GM18867 (cell line): ENCODE measurements at regions not wholly inside any gene's neighbourhood (a gene's known extent, or its start where the extent isn't known, plus 50 kb on each side); places are given as distances from the start of the nearest gene placed in this dataset.

Experiments
- ATAC-seq: cut with Tn5 transposase; IDR thresholded peaks from one replicate; pipeline ENCODE4 v1.9.1; 2021; ENCODE audit warnings: mild to moderate bottlenecking, moderate library complexity; ENCODE audit not compliant: unreplicated experiment

DNA sequence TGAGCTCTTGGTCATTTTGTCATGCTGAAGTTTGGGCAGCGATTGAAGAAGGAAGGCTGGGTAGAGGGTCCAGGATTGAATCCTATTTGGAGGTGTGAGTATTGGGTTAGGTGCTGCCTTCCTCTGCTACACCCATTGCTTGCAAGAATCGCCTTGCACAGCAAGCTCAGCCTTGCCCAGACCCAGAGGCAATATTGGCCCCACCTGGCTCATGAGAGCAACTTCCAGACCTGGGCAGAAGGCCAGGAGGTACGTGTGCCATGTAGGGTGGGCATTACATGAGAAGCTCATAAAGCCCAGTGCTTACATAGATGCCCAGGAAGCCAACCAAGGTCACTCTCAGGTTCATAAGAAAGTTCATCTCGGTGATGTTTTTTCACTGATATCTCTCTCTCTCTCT, 718.0 kb downstream of the EFNB2 start:
- ATAC-seq: no peak

DNA sequence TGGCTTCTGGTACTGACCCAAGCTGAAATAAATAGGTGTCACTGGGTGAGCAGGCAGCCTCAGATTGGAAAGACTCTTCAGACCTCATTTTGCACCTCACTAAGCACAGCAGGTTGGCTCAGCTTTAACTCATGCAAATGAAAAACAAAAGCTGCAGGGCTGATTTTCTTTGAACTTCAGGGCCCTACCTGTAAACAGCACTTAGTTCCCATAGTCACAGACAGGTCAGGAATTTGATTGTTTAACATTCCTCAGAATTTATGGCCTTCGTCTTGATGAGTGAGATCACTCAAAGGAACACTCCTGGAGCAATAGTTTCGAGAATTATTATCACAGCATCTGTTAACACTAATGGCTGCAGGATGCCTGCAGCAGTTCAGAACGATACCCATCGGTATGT, 718.5 kb downstream of the EFNB2 start:
- no peak for ATAC-seq

DNA sequence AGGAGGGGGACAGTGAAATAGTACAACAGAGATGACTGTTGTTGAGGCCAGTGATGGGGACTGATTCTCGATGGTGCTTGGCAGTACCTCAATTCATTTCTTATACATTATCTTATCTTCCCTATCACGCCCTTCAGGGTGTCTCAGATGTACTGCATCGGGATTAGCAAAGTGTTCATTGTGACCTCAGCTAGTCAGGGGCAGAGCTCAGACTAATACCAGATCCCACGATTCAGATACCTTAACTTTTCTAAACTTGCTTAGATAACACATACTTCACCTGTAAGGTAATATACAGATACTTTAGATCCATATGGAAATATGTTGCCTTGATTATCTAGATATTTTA, 720.6 kb downstream of the EFNB2 start:
- ATAC-seq: no peak

DNA sequence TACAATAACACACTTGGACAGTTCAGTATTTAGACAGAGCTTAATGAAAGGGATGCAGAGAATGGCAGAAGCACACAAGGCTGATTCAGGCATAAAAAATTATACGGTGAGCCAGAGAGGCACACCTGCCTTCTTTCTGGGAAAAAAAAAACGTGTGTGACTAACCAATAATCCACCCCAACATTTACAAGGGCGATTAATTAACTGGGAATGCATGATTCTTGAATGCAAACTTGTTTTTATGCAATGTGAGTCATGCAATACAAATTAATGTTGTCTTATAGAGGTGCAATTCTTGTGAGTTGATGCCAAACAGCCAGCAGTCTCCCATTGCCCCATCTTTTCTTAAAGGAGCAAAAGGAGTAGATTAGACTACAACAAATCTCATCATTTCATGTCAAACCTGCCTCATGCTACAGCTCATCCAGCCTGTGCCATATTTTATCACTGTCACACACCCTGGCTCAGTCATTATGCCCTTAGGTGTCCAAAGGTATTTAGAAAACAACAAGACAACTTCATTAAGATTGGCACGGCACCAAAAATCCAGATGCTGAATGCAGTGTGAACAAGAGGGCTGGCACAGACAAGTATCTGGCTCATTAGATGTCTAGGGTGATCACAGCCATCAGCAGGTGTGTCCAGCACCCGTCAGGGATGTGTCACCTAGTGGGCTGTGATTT, 721.1 kb downstream of the EFNB2 start:
- no peak for ATAC-seq

DNA sequence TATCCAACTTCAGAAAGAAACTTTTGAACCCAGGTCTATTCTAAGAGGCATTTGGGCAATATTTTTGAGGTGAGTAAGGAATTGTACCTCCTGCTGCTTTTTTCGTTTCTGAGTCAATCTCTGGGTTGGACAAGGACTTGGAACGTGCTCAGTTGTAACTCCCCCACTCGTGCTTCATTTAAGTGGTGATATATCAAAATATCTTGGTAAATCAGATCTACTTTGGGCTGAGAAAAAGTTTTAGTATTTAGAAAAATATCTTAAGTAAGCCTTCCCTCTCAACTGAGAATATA, 728.9 kb downstream of the EFNB2 start:
- no peak for ATAC-seq

DNA sequence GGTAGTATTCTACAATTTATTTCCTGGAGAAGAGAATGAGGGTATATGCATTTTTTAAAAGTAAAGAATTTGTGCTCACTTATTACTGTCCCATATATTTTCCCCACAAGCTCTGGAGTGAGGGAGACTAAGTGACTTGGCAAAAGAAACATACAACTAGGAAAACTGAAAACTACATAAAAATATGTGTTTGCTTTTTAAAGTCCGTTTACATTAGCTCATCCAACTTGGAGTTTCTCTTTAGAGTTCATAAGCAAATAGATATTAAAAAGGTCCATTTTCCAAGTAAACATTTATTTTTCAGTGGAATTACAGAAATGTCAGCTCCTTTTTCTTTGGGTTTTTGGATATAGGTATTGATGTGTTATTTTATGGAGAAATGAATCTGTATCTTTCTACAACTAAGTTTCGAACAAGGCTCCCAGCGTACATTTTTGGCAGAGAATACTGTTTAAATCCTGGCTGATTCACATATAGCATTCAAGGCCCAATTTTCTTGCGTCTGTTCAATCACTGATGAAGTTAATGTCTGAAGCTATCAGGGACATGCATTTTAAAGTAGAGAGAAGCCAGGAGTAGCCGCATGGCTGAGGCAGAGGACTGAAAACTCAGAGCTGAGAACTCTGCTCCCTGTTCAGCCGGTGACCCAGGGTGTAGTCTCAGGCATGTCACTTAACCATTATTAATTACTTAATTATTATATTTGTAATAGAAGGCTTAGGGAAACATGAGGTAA, 729.4 kb downstream of the EFNB2 start:
- ATAC-seq: no peak

DNA sequence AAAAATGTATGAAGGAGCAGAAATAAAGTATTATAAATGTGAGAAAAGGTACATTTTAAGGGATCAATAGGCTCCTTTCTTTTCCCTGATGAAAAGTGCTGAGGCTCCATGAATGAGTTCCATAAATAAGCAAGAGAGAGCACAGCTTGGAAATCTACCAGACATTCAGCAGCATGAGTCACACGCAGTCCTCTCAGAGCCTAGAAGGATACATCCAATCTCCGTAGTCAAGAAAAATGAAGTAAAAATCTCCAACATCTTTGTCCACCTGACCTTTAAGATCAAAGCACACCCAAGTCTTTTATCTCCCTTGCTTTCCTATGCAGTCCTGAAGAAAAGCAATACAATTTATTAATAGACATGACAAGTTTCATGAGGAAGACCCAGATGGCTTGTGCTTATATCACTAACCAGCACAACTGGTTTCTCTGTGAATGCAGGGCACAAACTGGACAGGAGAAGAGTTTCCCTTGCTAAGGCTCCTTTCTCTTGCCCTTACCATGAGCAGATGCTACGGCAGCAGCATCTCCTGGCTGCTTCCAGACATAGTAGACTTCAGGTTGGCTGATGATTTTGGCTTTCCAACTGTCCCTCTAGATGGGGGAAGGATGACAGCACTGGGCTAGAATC, 730.8 kb downstream of the EFNB2 start:
- no peak for ATAC-seq

DNA sequence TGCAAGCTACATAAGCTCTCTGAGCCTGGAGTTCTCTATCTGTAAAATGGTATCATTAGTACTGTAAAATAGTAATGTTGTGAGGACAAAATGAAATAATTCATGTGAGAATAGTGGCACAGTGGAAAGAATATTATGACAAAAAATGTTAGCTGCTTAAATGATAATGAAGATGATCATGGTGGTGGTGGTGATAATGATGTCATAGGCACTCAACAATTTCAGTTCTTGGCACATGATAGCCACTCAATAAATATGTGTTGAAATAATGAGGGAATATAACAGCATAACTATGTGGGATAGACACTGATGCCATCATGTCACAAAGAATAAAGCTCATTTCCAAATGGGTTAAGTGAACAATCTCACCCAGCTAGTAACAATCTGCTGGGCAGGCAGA, 736.3 kb downstream of the EFNB2 start:
- ATAC-seq: no peak

DNA sequence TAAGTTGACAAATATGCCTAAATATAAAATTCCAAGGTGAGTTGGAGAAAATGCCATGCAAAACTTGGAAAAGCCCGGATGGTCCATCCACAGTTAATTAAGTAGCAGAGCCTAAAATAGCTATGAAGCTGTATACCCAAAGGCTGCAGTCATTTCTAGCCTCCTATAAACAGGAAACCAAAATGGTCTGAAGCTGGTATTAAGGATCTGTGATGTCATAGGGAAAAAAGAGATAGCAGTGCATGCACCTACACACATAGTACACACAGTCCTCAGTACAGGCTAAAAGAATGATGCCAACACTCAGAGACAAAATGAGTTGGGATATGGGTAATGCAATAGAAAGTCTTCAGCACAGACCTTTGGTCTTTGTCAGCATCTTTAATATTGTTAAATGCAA, 736.9 kb downstream of the EFNB2 start:
- ATAC-seq: no peak

DNA sequence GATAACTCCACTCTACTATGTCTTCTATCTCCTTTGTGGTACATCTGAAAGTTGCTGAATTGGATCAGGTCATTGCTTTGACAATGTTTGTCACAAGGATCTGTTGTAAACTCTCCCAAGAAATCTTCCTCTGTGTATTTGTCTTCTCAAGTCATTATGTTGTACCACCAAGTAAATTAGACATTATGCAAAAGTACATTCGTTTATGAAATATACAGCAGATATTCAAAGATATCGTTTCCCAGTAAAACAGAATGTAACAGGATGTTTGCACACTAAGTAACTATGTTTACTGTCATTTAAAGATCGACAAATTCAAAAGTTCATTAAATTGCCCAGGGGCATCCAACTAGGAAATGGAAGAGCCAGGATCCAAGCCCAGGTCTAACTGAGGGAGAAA, 739.4 kb downstream of the EFNB2 start:
- no peak for ATAC-seq

DNA sequence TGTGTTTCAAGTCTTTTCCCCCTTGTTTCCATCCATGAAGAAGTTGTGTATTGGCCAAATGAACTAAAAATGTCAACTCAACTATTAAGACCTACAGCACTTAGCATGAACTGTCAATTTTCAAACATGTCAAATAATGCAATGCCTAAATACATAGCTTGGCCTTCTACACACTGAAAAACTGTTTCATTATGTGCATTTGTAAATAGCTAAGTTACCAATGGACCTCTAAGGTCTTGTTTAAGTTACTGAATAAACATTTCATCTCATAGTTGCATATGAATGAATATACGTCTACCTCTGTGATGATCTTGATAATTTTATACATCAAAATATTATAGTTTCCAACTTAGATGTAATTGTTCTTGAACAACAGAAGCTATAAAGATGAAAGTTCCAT, 744.5 kb downstream of the EFNB2 start:
- ATAC-seq: no peak

DNA sequence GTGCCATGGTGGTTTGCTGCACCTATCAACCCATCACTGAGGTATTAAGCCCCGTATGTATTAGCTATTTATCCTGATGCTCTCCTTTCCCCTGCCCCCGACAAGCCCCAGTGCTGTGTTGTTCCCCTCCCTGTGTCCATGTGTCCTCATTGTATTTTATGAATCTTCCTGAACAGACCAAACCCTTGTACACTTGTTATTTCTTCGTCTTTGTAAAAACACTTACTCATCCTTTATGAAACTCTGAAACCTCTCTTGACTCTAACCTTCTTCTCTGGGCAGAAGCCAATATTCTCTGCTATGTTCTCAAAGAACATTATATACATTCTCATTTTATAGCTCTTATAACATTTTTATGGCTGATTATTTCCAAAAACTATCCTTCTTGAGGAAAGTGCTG, 746.9 kb downstream of the EFNB2 start:
- no peak for ATAC-seq

DNA sequence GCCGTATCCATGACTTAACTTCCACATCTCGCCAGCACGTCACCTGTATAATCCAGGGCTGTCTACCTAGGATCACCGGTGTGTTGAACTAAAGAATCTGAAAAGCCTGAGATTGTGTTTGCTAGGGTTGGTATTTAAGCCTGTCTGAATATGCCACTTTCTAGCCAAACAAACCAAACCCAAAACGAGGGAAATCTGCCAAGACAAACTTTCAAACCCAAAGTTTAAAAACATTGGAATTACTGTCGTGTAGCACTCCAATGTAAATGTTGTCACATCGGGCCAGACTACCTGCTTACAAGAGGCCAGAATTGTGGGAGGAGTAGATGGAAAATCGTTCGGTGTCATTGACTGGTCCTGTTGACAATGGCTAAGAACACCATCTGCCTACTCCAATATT, 747.8 kb downstream of the EFNB2 start:
- no peak for ATAC-seq

DNA sequence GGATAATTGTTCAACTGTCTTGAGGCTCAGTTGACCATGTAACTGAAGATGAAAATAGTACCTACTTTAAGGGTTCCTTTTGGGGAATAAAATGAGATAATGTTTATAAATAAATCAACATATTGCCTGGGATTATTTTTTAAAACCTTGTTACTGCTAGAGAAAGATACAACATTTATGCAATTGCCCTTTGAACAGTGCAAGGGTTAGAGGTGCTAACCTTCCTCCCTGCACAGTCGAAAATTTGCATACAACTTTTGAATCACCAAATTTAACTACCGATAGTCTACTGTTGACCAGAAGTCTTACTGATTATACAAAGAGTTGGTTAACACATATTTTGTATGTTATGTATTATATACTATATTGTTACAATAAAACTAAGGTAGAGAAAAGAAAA, 750.0 kb downstream of the EFNB2 start:
- ATAC-seq: no peak

DNA sequence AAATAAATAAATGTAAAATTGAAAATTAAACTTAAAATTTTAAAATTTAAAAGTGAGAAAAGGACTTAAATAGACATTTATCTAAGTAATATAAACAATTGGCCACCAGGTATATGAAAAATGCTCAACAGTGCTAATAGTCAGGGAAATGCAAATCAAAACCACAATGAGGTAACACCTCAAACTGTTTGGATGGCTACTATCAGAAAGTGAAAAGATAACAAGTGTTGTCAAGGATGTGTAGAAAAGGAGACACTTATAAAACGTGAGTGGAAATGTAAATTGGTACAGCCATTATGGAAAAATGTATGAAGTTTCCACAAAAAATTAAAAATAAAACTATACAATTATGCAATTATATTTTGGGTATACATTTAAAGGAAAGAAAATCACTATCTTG, 752.2 kb downstream of the EFNB2 start:
- no peak for ATAC-seq

DNA sequence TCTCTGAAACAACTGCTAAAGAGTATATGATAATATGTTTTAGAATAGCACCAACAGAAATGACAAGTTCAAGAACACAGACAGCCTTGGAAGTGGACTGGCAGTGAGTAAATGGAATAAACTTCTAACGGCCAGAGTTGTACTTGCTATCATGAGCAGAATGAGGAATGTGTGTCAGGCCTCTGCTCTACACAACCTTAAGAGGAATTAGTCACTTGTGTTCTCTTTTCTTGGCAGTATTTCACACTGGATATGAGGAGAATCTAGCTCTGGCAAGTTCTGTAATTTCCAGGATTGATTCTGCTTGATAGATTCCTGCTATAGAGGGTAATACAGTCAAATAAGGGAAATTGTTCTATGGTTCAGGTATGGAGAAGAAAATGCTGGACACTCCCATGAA, 757.3 kb downstream of the EFNB2 start:
- no peak for ATAC-seq

DNA sequence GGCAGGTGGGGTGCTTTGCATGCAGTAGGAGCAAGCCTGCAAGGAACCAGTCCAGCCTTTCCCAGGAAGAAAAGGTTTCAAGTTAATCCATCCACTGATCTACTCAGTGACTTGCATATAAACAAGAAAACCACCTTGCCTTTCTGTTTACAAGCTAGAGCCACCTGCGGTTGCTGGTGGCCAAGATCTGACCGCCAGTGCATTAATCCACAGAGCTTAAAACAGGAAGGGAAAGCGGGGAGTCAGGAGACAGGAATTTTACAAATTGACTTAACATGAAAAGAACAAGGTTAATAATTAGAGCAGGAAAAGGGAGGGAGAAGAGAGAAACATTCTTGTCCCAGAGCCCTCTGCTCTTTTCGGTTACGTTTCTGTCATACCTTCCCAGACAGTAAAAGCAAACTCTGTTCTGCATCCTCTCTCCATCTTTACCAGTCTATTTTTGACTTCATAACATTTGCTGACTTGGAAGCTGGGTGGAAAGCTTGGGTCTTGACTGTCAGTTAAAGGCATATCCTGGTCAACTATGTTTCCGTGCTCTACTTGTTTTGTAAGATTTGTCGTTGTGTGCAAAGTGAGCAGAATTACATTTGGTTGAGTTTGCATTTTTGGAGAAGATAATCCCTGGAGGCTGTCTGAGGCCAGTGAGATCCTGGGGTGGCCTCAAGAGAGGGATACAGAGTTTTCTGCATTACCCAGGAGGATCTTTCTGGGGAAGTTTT, 760.6 kb downstream of the EFNB2 start:
- ATAC-seq: no peak

DNA sequence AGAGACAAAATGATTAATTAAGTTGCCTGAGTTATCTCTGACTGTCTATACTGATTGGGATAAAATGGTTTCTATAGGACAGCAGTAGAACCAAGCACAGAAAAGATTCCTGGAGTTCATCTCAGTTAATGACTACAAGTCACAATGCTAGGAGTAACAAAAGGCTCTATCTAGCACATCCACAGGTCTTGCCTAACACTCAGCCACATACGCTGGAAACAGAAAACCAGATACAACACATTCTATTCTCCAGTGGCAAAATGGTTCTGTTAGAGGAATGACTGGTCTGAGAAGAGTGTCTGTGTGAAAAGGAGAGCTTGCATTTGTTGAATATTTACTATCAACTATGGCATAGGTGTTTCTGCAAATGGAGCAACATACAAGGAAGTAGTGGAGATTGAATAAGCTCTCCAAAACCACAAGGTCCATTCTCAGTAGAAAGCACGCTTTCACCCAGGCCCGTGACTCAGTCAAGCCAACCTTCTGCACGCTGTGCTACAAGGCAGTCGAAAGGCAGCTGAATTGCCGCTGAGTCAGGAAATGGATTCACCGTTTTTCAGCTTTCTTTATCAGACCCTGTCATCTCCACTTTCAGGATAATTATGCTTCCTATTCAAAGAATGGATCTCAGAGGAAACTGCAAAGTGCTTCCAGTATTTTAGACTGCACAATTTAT, 761.5 kb downstream of the EFNB2 start:
- no peak for ATAC-seq

DNA sequence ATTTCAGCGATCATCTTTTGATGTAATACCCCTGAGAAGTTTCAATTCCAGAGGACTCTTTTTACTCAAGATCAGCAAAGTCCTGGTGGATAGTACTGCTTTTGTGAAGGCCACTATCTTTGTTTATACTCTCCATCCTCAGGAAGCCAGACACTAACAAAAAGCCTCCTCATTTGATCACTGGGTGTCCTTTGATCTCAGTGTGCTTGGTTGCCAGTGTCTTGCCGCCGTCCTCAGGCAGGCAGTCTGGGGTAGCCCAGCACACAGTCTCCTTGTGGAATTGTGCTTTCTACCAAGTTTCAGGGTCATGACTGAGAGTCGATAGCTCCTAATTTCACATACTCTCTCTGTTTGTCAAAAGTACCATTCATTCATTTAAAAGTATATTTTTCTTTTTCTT, 762.2 kb downstream of the EFNB2 start:
- no peak for ATAC-seq

DNA sequence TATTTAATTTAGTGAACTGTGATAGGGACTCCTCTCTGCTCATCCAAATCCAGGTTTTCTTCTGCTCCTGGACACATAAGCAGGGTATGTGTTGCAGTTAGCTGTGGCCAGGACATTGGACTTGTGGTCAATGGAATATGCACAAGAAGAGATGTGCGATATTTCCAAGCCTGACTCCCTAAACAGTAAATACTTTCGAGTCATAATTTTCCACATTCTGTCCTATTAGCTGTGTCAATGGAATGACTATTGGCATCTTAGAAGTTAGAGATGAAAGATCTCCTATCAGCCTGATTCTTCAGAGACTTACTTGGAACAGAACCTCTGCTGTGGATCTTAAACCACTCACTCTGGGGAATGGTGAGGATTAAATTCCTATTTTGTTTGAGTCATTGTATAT, 771.0 kb downstream of the EFNB2 start:
- no peak for ATAC-seq

DNA sequence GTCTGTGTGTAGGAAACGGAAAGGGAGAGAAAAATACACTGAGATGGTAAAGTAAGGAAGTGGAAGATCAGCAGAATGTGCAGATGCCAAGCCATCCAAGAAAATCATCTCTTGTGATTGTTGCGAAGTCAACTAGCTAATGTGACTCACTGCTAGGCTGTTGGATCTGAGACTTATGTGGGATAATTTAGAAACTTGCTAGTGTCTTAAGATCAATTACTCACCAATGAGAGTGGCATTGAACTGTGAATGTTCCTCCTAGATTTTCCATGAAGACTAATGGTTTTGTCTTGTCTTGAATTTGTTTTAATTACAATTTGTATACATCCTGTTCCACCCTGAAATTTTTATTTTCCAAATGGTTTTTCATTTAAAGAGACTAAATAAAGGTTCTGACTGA, 771.6 kb downstream of the EFNB2 start:
- ATAC-seq: no peak

DNA sequence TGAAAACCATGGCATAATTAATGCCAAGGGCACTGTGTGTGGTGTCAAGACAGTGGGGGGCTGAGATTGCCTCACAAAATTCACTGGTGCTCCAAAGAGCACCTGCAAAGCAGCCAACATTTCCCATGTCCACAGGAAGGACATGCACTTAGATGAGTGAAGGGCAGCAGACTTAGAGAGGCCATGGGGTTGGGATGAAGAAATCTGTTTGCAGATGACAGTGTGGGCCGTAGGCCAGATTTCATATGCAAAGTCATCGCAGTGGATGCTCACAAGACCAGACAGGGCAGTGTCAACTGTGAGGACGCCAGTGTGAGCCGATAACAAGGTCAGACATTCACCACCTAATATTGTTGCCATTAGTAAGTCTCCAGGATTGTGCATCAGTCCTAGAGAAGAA, 773.4 kb downstream of the EFNB2 start:
- no peak for ATAC-seq
